K562 (cell line): ENCODE measurements at regions not wholly inside any gene's neighbourhood (a gene's known extent, or its start where the extent isn't known, plus 50 kb on each side); places are given as distances from the start of the nearest gene placed in this dataset.

Source experiments
- ARNT ChIP-seq, 2 experiments: fragments of 450-650 bp; IDR thresholded peaks; 2 replicates each; pipeline ENCODE4 v1.6.1; 2016; ENCODE audit warnings: mild to moderate bottlenecking in 1 of 2
- BCL6 ChIP-seq: fragments of 250-450 bp; sonication (Bioruptor Pico); IDR thresholded peaks from 2 replicates; pipeline ENCODE4 v1.4.0; 2020
- BRD9 ChIP-seq: fragments of 450-650 bp; IDR thresholded peaks from 2 replicates; pipeline ENCODE4 v1.6.1; 2018; ENCODE audit warnings: low read depth; ENCODE audit not compliant: partially characterized antibody
- COPS2 ChIP-seq: fragments of 450-650 bp; conservative IDR thresholded peaks from 2 replicates; pipeline ENCODE4 v1.6.1; 2016; ENCODE audit warnings: mild to moderate bottlenecking, moderate library complexity
- CREM ChIP-seq: IDR thresholded peaks from 2 replicates; pipeline ENCODE4 v1.6.1; 2014; ENCODE audit warnings: antibody characterized with exemption, low read depth
- E2F3 ChIP-seq: fragments of 250-450 bp; sonication (Bioruptor Pico); IDR thresholded peaks from 2 replicates; pipeline ENCODE4 v1.4.0; 2020; ENCODE audit warnings: mild to moderate bottlenecking
- ELF2 ChIP-seq: fragments of 250-450 bp; sonication (Bioruptor Pico); IDR thresholded peaks from 2 replicates; pipeline ENCODE4 v1.5.0; 2021; ENCODE audit warnings: mild to moderate bottlenecking
- EP300 ChIP-seq: IDR thresholded peaks from 2 replicates; pipeline ENCODE4 v1.6.1; 2012; ENCODE audit warnings: low read length, improper control_type of control experiment
- JUNB ChIP-seq: fragments of 450-650 bp; formaldehyde crosslinking; conservative IDR thresholded peaks from 2 replicates; pipeline ENCODE4 v1.4.0; 2020; ENCODE audit warnings: mild to moderate bottlenecking
- KLF1 ChIP-seq: fragments of 450-650 bp; IDR thresholded peaks from 2 replicates; pipeline ENCODE4 v1.6.1; 2016; ENCODE audit warnings: missing genetic modification characterization, missing compliant biosample characterization
- NBN ChIP-seq: fragments of 450-650 bp; IDR thresholded peaks from 2 replicates; pipeline ENCODE4 v1.6.1; 2016; ENCODE audit warnings: low read depth, mild to moderate bottlenecking
- PHF8 ChIP-seq: fragments of 200-600 bp; sonication (generic); IDR thresholded peaks from 2 replicates; pipeline ENCODE4 v1.6.1; 2012; ENCODE audit warnings: mixed run types, mild to moderate bottlenecking, inconsistent platforms, low read length, moderate library complexity, borderline replicate concordance
- RBM17 ChIP-seq: fragments of 200-400 bp; formaldehyde crosslinking; IDR thresholded peaks from 2 replicates; pipeline ENCODE4 v1.6.1; 2017; ENCODE audit warnings: low read depth, mild to moderate bottlenecking, low read length, borderline replicate concordance
- SMARCA4 ChIP-seq: fragments of 450-650 bp; IDR thresholded peaks from 2 replicates; pipeline ENCODE4 v1.6.1; 2016
- SRF ChIP-seq, 2 experiments: fragments of 250-450, 450-650 bp in 1 of 2; sonication (Bioruptor Pico) in 1 of 2; sonication (generic) in 1 of 2; formaldehyde crosslinking; IDR thresholded peaks; 2 replicates each; pipeline versions ENCODE4 v1.5.0 to v1.5.1; 2020 to 2022; ENCODE audit warnings: mild to moderate bottlenecking in 1 of 2, missing genetic modification reagents in 1 of 2
- ZBTB7A ChIP-seq: IDR thresholded peaks from 2 replicates; pipeline ENCODE4 v1.6.1; 2011; ENCODE audit warnings: low read depth, mild to moderate bottlenecking, low read length, moderate library complexity, borderline replicate concordance; ENCODE audit not compliant: control insufficient read depth
- ZNF589 ChIP-seq: fragments of 200-800 bp; sonication (Bioruptor generic); IDR thresholded peaks from 2 replicates; pipeline ENCODE4 v1.6.1; 2016; ENCODE audit warnings: low read depth, missing genetic modification characterization, missing compliant biosample characterization
- ZSCAN29 ChIP-seq: fragments of 450-650 bp; IDR thresholded peaks from 2 replicates; pipeline ENCODE4 v1.6.1; 2017
- TF ChIP-seq, protein P1 (sequence below), 2 experiments: fragments of 450-650 bp in 1 of 2; sonication (generic) in 1 of 2; formaldehyde crosslinking in 1 of 2; IDR thresholded peaks; 2 replicates each; pipeline versions ENCODE4 v1.7.1 to v1.9.0; 2016 to 2022; ENCODE audit warnings: inconsistent platforms in 1 of 2, mild to moderate bottlenecking in 1 of 2, missing genetic modification reagents in 1 of 2
- TF ChIP-seq, protein P2 (sequence below): fragments of 450-650 bp; formaldehyde crosslinking; IDR thresholded peaks from 2 replicates; pipeline ENCODE4 v1.4.0; 2022; ENCODE audit warnings: missing genetic modification characterization

DNA sequence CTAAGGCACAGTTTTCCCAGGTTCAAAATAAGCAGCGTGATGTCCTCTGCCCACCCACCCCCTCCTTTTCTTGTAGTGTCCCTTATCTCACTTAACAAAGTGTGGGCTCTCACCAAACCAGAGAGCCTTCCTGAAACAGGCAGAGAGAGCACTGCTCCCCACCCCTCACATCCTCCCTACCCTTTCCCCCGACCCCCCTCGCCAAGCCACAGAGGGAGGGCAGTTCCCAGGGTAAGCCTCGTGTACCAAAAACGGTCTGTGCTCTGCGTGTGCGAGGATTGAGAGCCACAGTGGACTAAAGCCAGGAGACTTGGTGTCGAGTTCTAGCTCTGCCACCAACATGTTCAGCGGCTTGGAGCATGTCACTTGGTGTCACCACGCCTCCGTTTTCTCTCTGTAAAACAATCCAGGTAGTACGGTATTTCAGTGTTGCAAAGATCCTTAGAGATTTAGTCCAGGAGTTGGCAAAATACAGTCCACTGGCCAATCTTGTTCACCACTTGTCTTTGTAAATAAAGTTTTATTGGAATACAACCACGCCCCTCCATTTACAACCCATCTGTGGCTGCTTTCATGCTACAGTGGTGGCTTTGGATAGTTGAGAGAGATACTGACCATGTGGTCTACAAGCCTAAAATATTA, 249.9 kb downstream of the OPA1 start (continued):
- TF ChIP-seq, protein P1, sequence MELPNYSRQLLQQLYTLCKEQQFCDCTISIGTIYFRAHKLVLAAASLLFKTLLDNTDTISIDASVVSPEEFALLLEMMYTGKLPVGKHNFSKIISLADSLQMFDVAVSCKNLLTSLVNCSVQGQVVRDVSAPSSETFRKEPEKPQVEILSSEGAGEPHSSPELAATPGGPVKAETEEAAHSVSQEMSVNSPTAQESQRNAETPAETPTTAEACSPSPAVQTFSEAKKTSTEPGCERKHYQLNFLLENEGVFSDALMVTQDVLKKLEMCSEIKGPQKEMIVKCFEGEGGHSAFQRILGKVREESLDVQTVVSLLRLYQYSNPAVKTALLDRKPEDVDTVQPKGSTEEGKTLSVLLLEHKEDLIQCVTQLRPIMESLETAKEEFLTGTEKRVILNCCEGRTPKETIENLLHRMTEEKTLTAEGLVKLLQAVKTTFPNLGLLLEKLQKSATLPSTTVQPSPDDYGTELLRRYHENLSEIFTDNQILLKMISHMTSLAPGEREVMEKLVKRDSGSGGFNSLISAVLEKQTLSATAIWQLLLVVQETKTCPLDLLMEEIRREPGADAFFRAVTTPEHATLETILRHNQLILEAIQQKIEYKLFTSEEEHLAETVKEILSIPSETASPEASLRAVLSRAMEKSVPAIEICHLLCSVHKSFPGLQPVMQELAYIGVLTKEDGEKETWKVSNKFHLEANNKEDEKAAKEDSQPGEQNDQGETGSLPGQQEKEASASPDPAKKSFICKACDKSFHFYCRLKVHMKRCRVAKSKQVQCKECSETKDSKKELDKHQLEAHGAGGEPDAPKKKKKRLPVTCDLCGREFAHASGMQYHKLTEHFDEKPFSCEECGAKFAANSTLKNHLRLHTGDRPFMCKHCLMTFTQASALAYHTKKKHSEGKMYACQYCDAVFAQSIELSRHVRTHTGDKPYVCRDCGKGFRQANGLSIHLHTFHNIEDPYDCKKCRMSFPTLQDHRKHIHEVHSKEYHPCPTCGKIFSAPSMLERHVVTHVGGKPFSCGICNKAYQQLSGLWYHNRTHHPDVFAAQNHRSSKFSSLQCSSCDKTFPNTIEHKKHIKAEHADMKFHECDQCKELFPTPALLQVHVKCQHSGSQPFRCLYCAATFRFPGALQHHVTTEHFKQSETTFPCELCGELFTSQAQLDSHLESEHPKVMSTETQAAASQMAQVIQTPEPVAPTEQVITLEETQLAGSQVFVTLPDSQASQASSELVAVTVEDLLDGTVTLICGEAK (IDR thresholded peaks at IDR 0.05), result peak; percentile 100
- TF ChIP-seq, protein P1 (CRISPR knock-in tag; IDR thresholded peaks at IDR 0.05), result peak; percentile 99
- 0 out of 2 replicates have a peak, but pooled peaks have one; percentile 51 for TF ChIP-seq SMARCA4
- 0 out of 4 replicates have a peak, but pooled peaks of 1 of the 2 experiments have one; percentile 25 for TF ChIP-seq SRF (CRISPR knock-in tag; IDR thresholded peaks at IDR 0.05)
- TF ChIP-seq COPS2, result no peak
- TF ChIP-seq ZNF589, result peak; percentile 59; the same call in 1 of the 2 replicates
- TF ChIP-seq, protein P2, sequence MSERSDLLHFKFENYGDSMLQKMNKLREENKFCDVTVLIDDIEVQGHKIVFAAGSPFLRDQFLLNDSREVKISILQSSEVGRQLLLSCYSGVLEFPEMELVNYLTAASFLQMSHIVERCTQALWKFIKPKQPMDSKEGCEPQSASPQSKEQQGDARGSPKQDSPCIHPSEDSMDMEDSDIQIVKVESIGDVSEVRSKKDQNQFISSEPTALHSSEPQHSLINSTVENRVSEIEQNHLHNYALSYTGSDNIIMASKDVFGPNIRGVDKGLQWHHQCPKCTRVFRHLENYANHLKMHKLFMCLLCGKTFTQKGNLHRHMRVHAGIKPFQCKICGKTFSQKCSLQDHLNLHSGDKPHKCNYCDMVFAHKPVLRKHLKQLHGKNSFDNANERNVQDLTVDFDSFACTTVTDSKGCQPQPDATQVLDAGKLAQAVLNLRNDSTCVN (CRISPR knock-in tag), result no peak
- peak; percentile 61; the same call in 1 of the 2 replicates for TF ChIP-seq ELF2 (CRISPR knock-in tag)
- peak; percentile 47 for TF ChIP-seq EP300
- peak; percentile 89 for TF ChIP-seq KLF1
- peak in 1 of 2 experiments; percentile 61; a peak in 2 of 4 replicates for TF ChIP-seq ARNT (IDR thresholded peaks at IDR 0.05)
- 0 out of 2 replicates have a peak, but pooled peaks have one; percentile 18 for TF ChIP-seq BCL6
- TF ChIP-seq JUNB (CRISPR knock-in tag), result no peak
- TF ChIP-seq RBM17, result no peak
- TF ChIP-seq ZSCAN29, result no peak
- TF ChIP-seq ZBTB7A, result peak; percentile 49; the same call in 1 of the 2 replicates
- peak; percentile 22; the same call in 1 of the 2 replicates for TF ChIP-seq PHF8
- peak; percentile 80 for TF ChIP-seq BRD9
- peak; percentile 42; the same call in 1 of the 2 replicates for TF ChIP-seq NBN
- 0 out of 2 replicates have a peak, but pooled peaks have one; percentile 6 for TF ChIP-seq CREM
- TF ChIP-seq E2F3 (CRISPR knock-in tag), result 0 out of 2 replicates have a peak, but pooled peaks have one; percentile 58
